ENCODE measurements at regions not wholly inside any gene's neighbourhood (a gene's known extent, or its start where the extent isn't known, plus 50 kb on each side); places are given as distances from the start of the nearest gene placed in this dataset.

GRCh38 chr20:39835130-39835842, 853.8 kb downstream of the MAFB start:
- no peak for DNase-seq (ENCODE audit: low read depth in 3 of 3)

DNA sequence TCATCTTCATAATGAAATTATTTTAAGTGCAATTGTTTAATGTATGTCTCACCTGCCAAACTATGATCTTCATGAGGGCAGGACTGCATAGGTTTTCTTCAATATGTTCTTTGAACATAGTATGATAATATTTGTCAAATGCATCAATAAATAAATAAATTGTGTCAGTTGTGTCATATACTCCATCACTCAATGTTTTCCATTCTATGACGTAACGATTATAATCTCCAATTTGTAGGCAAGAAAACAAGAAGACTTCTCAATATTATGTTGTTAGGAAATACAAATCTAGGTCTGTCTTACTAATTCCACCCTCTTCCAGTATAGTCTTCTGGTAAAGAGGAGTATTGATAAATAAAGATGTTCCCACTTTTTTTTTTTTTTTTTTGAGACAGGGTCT, 858.1 kb downstream of the MAFB start:
- DNase-seq (ENCODE audit: low read depth in 3 of 3), result no peak

DNA sequence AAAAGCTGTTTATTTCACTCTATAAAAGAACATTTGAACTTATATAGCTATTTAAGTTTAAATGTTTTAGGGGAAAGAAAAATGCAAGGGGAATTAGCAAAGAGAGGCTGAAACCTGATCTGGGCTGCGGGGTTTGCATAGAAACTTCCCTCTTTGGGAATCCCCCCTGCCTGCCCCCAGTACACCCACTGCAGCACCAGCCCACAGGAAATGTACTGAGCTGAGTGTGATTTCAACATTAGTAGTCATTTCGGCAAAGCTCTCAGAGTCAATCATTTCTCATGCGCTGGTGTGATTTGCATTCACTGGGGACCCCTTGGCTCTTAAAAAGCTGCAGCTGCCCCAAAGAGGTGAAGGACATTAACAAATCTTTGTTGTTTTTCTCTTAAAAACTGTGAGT, 859.4 kb downstream of the MAFB start:
- DNase-seq (ENCODE audit: low read depth in 3 of 3), result no peak

DNA sequence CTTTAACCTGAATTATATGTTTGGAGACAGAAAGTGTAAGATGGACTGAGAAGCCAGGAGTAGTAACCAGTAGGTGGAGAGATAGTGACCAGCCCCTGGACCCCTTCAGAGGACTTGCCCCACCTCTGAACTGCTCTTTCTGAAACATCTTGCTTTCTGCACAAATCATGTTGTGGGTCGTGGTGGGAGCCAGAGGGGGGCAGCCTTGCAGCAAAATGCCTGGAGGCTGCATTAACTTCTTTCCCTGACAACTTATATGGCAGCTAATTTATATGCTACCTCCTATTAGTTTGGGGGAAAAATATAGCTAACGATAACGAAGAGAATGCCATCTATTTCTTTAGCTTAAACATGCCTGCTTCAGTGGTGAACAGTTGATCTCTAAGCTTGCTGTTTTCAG, 859.8 kb downstream of the MAFB start:
- no peak for DNase-seq (ENCODE audit: low read depth in 3 of 3)

DNA sequence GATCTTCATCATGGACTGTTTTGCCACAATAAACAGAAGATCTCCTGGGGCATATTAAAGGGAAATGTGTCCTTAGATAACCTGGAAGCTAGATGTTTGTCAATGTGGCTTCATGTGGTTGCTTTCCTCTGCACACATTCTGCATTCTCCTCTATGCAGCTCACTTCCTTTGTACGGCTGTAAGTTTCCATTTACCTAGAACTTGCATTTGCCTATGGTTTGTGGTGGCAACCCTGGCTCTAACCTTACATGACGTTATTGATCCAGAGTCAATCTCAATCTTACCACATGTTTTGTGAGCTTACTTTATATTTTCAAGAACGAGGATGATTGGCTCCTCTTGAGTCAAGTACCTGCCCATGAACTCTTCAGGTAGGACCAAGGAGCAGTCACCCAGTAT, 863.1 kb downstream of the MAFB start:
- DNase-seq (ENCODE audit: low read depth in 3 of 3), result no peak

DNA sequence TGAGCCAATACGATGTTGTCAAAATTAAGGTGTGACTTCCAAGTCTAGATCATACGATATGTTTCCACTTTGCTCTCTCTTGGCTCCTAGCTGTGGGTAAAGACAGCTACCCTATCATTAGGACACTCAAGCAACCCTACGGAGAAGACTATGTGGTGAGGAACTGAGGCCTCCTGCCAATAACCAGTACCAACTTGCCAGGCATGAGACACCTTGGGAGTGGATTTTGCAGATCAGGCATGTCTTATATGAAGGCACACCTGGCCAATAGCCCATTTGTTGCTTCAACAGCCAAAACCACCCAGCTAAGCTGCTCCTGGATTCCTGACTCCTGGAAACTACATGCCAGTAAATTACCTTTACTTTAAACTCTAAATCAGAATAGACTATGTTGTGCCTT, 863.4 kb downstream of the DHX35 start:
- DNase-seq (ENCODE audit: low read depth in 3 of 3), result no peak

DNA sequence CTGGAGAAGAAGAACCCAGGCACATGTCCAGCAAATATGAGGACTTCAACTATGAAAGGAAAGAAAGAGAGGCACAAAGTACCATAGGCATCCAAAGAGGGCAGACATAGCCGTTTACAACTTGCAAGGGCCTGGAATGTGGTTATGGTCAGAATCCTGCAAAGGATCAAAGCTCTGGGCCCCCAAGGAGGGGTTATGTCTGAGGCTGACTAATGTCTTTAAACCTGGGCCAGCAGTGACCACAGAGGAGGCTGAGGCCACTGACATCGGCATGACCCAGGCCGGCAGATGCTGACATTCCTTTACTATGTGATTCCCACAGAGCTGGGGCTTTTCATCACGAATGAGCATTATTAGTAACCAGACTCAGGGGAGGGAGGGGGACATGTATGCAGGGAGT, 861.1 kb downstream of the DHX35 start:
- no peak for DNase-seq (ENCODE audit: low read depth in 3 of 3)

DNA sequence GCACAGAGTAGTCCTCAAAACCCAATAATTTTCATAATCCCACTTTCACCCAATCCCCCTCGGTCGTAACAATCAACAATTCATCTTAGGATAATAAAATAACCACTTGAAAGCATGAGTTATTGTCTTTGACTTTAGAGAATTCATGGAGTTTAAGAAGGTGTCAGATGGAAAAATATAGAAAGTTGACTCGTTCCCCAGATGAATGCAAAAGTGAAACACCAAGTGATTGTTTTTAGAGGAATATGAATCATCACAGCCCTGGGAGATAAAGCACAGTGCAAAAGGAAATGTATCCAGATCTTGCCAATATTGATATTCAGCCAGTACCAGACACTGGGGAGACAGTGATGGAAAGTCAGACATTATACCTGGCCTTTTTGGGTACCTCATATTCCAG, 860.5 kb downstream of the DHX35 start:
- DNase-seq (ENCODE audit: low read depth in 3 of 3), result no peak

- DNase-seq (ENCODE audit: low read depth in 3 of 3), result no peak
Measured at GRCh38 chr20:39813190-39813829, 851.2 kb downstream of the DHX35 start.

DNA sequence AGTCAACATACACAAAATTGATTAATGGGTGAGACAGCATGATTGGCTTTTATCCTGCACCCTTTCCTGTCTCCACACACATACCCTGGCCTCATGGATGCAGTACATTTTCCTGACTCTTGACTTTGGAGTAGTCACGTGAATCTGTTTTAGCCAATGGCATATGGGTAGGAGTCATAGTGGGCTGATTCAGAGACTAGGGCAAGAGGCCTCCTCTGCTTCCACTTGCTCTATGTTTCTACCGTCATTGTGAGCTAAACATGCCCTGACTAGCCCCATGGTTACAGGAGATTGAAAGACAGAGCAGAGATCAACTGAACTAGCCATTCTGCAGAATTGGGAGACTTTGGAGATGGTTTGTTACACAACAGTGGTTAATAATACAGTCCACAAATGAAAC, 850.0 kb downstream of the DHX35 start:
- DNase-seq (ENCODE audit: low read depth in 3 of 3), result no peak

DNA sequence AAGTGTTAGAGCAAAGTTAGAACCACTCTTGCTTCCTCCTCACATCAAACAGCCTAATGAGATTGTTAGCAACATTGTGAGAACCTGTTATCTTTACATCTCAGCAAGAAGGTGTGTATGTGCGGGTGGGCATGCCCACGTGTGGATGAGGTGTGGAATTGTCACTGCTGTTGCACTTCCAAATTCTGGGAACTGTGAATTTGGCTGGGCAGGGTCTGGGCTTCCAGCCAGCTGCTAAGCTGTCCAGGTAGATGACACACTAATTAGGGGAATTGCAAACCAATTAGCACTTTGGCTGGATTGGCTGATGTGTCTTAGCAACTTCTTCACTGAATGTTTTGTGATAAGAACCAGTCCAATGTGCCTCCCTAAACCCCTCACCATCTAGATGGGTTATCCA, 848.2 kb downstream of the DHX35 start:
- no peak for DNase-seq (ENCODE audit: low read depth in 3 of 3)

DNA sequence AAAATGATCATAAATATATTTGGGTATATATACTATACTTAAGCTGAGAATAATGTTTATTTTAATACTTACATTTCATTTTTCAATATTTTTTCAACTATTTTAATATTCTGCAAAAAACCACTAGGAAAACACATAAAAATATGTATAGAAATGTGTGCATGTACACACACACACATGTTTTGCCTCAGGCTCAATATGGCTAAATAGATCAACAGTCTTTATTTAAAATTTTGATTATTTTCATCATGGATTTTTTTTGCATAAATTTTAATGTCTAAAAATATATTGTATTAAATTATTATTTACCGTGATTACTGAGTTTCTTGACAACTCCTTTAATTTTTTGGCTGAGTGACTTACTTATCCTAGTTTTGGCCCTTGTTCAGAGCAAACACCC, 846.5 kb downstream of the DHX35 start:
- DNase-seq (ENCODE audit: low read depth in 3 of 3), result no peak

DNA sequence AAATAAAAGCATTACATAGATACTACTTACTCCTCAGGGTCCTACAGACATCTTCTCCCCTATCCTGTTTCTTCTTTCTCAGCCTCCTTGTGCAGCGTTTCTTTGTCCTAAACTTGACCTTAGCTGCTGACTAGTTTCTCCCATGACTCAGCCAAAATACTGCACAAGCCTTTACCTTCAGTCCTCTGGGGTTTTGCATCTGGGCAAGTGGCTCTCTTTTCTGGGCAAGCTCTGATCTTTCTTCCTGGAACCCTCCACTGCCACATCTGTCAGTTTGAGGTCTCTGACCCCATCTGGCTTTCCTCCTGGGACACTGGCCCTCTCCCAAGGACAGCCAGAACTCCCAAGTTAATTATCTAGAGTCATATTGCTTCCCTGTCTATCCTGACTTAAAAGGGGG, 838.4 kb downstream of the DHX35 start:
- DNase-seq (ENCODE audit: low read depth in 3 of 3), result no peak

DNA sequence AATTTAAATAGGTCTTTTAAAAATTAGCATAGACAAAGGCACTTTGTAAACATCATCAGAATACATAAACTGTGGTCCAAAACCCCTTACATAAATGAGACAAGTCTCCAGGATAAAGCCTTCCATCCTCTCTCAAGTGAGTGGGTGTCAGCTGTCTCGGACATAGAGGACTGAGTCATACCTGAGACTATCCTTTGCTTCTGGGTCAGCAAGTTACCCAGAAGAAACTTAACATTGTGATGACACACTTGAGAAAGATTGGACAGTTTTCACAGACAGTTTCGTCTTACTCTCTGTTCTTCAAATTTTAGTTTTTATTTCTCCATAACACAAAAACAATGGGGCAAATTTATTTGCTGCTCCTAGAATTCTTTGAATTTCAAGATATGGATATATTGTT, 838.0 kb downstream of the DHX35 start:
- DNase-seq (ENCODE audit: low read depth in 3 of 3), result no peak

DNA sequence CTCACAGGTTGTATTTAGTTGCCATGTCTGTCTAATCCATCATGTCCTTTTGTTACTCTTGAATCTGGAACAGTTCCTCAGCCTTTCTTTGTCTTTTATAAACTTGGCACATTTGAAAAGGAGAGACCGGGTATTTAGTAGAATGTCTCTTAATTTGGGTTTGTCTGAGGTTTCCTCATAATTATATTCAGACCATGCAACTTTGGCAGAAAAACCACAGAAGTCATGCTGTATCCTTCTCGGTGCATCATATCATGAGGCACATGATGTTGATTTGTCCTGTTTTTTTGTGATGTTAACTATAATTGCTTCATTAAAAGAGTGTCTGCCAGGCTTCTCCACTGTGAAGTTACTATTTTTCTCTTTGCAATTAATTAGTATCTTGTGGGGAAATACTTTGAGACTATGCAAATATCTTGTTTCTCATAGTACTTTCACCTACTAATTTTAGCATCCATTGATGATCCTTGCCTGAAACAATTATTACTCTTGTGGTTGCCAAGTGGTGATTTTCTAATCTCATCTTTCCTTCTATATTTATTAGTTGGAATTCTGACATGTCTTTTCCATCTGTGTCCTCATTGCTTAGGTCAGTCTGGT, 837.3 kb downstream of the DHX35 start:
- no peak for DNase-seq (ENCODE audit: low read depth in 3 of 3)

- no peak for DNase-seq (ENCODE audit: low read depth in 3 of 3)
Measured at GRCh38 chr20:39795401-39796272, 833.5 kb downstream of the DHX35 start.

DNA sequence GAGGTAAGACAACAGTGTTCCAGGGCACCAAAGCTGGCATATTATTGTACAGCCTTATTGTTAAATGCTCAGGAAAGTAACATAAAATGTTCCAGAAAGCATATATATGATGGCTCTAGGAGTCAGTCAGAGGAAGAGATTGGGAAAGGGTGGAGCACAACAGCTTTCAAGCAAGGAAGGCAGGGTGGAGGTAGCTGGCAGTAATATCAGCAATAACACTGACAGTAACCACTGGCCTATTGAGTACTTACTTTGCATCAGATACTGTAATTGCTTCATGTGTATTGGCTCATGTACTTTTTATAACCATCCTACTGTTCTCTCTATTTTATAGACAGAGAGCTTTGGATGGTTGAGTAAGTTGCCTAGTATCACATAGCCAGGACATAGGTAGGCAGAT, 830.2 kb downstream of the DHX35 start:
- DNase-seq (ENCODE audit: low read depth in 3 of 3), result no peak

GRCh38 chr20:39789411-39789810, 827.3 kb downstream of the DHX35 start:
- no peak for DNase-seq (ENCODE audit: low read depth in 3 of 3)

DNA sequence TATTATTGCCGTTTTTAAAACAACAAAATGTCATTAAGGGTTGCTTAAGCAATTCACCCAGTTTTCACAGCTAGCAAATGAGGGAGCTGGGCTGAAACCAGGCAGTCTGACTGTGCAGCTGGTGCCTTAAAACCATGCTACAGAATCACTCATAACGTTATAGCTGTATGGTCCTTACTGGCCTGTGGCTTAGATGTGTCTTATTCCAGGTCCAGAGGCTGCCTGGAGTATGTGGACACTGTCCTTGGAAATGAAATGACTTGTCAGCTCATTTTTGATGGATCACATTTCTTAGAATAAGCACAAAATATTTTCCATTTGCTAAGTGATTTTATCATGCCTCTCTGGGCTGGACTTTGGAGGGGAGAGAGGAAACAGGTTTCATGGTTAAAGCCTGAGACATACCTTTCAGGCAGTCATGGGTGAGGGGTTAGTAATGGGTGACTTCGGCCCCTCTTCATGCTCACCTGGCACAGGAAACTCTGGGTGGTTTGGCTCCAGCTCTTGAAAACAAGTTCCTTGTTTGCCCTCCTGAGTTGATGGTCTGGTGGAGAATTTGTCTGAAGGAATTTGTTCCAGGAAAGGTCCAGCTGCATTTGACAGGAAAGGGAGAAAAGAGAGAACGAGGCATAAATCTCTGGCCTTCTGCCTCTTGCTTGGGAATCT, 823.2 kb downstream of the DHX35 start:
- no peak for DNase-seq (ENCODE audit: low read depth in 3 of 3)

DNA sequence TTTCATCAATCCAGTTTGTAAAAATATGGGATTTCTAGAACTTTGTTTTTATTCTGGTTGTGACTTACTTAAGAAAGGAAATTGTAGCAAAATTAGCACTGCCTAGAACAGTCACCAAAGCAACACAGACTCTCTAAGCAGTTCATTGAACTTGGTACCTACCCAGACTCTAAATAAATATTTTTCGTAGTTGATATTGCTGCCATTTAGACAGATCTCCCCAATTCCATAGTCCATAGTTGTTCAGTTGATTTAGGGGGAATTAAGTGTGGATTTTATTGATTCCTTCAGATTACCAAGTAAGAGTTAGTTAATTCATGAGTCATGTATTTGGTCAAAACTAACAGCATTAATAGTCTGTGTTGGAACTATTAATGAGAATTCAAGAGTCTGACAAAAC, 822.5 kb downstream of the DHX35 start:
- no peak for DNase-seq (ENCODE audit: low read depth in 3 of 3)

DNA sequence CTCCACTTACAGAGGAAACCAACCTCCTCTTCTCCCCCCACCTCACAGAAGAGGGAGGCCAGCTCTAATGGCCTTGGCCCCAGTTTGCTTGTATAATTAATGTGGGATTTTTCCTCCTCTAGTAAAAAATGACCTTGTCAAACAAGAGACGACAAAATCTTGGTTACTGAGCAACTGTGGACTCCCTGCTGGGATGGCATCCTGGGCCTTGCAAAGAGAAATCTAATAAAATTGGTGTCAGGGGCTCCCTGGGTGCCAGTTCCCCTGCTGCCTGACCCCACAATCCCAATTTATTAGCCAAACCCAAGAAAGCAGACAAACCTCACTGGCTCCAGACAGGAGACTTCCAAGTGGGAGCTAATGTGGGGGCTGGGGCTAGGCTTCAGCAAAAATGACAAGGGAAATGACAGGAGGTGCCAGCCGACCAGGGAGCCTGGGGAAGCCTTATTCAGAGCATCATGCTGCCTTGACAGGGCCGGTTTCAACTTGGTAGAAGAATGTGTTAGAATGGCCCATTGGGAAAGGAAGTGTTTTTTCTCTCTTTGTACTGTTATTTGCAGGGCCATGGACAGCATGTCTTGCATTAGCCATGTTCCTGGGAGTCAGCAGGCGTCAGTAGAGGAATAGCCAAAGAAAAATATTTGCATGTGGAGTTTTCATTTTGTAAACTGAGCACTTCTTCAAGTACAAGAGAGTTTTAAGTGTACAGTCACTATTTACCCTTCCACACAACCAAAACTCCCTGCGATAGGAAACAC, 816.9 kb downstream of the DHX35 start:
- no peak for DNase-seq (ENCODE audit: low read depth in 3 of 3)

Measured in stimulated activated CD4-positive, alpha-beta T cell treated with anti-CD3 and anti-CD28 coated beads, TNF-alpha, amount 100 ng/mL, for 4 hours (primary cell).